A172 (cell line): ENCODE measurements at regions not wholly inside any gene's neighbourhood (a gene's known extent, or its start where the extent isn't known, plus 50 kb on each side); places are given as distances from the start of the nearest gene placed in this dataset.

Experiments used
- DNase-seq: peaks from one replicate; pipeline ENCODE4 v3.0.0-alpha.2; 2015; ENCODE audit warnings: low spot score

GRCh38 chr2:43171789-43172188 is 54.6 kb downstream of the ZFP36L2 start:
- peak; percentile 62 for DNase-seq

DNA sequence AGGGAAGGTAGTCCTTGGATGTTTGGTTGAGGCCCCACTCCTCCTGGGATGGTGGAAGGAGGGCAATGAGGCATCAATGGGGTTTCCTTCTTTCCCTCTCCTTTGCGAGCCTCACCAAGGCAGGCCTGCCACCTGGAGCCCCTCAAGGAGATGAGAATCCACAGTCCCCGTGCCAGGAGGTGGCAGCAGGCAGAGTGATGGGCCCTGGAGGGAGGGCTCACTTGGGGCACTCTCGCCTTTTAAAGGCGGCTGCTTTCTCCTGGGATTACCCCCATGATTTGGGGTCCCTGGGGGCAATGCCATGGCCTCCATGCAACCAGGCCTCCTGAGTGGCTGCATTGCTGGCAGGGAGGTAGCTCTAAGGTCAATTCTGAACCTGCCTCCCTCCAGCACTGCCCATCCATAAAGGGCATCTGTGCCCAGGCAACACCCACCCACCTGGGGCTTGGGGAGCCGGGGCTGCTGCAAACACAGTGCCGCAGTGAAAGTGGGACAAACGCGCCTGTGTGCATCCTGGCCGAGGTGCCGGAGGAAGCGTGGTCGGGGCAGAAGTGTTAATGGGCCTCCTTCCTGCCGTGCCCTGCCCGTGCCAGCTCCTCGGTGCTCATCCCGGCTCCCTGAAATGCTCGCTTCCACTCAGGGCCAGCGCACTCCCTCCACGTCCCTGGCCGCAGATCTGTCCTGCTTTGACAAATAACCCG is 55.9 kb downstream of the ZFP36L2 start:
- DNase-seq, result no peak

- no peak for DNase-seq
These were observed 56.4 kb downstream of the ZFP36L2 start for GRCh38 chr2:43169987-43170386.

DNA sequence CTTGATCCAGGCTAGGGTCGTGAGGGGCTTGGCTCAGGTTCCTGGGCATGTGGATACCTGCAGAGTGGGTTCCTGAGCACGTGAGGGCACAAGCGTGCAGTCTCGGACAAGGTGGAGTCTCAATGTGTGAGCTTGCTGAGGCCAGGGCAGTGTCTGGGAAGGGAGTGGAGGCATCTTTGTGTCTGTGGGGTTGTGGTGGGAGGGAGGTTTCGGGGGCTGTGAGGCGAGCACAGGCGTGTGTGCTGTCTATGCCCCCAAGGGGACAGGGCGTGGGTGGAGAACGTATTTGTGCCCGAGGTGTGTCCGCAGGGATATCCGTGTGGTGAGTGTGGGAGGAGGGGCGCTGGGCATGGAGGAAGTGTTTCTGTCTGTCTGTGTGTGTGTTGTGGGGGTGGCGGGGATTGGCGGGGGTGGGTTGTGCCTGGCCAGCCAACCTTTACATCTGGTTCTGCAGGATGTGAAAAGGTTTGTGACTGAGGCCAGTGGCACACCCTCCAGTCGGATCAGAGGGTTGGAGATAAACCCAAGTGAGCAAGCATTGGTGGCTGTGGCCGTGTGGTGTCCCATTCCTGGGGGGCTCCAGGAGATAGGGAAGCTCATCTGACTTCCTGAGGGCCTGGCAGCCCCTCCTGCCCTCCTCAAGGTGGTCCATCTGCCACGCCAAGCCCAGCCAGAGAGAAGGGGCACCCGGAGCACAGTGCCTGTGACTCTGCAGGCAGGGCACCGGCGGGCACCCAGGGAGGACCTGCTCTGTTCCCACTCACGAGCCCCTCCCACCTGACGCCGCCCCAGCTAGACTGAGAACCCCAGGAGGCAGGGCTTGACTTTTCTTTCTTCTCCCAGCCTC is 57.1 kb downstream of the ZFP36L2 start:
- no peak for DNase-seq

DNA sequence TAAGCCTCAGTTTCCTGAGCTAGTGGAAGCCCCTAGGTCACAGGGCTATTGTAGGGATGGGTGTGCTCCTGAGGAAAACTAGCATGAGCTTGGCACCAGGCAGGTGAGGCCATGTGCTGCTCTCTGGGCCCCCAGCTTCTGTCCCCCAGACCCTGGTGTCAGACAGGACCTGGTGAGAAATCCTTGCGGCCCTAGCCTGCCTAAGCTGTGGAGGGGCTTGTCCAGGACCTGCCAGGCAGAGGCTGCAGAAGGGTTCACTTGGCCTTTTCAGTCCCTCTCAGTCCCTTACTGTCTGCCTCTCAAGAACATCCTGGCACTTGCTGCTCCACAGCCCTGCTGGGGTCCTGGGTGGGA is 58.4 kb downstream of the ZFP36L2 start:
- no peak for DNase-seq

GRCh38 chr2:43165378-43166069 is 60.9 kb downstream of the ZFP36L2 start:
- DNase-seq, result no peak

DNA sequence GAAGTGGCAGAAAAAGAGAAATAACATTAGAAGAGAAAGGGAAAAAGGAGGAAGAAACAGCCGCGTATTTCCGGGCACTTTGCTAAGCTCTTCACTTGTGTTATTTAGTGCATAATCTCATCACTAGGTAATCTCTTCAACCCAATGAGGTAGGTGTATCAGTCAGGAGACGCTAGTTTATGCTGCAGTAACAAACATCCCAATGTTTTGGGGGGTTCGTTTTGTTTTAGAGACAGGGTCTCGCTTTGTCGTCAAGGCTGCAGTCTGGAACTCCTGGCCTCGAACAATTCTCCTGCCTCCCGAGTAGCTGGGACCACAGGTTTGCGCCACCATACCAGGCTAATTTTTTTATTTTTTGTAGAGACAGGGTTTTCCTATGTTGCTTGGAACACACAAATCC is 61.7 kb downstream of the ZFP36L2 start:
- DNase-seq, result no peak

GRCh38 chr2:43163584-43164270 is 62.7 kb downstream of the ZFP36L2 start:
- DNase-seq, result no peak

DNA sequence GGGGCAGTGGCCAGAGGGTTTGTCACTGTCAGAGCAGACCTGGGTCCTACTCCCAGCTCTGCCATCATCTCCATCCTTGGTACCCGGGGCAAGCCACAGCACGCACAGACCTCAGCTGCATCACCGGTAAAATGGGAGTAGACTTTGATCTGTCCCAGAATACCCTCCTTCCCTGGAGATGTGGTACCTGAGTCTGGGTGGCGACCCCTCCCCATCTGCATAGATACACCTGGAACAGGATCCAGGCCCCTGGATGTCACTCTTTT is 64.0 kb downstream of the ZFP36L2 start:
- no peak for DNase-seq

DNA sequence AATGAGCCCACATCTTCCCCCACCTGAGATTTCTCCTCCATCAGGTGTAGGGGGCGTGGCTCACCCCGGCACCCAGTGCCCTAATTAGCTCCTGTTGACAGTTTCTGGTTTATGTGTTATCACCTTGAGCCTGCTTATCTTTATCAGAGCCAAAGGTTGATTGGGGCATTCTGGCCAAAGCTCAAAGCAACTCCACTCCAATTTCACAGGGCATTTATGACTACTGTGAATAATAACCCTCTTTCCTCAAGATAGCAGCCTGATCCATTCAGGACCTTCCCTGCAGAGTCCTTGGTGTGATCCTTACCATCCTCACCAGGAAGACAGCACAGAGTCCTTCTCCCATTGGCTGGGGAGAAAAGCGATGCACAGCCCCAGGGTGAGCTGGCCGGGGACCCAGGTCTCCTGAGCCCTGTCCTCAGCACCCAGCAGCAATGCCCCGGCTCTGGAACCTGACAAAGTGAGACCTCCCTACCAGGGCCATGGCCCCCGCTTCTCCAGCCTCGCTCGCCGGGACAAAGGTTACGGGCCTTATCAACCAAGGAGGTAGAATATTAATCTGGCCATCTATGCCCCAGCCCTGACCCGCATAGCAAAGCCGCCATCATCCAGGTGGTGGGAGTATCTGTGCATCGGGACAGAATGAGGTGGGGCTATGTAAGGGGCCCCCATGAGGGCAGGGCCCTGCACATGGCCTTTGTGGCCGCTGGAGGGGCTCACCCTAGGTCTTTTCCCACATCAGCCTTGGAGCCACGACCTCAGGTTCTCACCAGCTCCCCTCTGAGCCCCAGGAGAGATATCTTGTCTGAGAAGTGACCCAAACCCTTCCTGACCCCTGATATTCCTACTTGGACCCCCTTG is 64.5 kb downstream of the ZFP36L2 start:
- no peak for DNase-seq

DNA sequence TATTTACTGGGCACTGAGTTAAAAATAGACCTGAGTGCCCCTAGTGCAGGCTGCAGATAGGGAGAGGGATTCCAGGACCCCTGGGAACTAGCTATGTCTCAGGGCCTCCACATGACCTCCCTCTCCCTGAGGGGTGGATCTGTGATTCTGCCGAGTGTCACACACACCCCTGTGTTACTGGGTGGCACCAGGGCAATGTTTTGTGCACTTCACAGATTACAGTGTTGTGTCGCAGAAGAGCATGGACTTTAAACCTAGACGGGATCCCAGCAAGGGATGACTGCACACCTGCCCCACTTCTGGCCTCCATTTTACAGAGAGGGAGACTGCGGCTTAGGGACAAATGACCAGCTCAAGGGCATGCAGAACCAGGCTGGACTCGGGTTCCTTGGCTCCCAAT is 65.6 kb downstream of the ZFP36L2 start:
- DNase-seq, result no peak

GRCh38 chr2:43159797-43160196 is 66.6 kb downstream of the ZFP36L2 start:
- DNase-seq, result peak; percentile 29

- peak; percentile 87 for DNase-seq
These were observed 68.0 kb downstream of the ZFP36L2 start for GRCh38 chr2:43158259-43158880.

DNA sequence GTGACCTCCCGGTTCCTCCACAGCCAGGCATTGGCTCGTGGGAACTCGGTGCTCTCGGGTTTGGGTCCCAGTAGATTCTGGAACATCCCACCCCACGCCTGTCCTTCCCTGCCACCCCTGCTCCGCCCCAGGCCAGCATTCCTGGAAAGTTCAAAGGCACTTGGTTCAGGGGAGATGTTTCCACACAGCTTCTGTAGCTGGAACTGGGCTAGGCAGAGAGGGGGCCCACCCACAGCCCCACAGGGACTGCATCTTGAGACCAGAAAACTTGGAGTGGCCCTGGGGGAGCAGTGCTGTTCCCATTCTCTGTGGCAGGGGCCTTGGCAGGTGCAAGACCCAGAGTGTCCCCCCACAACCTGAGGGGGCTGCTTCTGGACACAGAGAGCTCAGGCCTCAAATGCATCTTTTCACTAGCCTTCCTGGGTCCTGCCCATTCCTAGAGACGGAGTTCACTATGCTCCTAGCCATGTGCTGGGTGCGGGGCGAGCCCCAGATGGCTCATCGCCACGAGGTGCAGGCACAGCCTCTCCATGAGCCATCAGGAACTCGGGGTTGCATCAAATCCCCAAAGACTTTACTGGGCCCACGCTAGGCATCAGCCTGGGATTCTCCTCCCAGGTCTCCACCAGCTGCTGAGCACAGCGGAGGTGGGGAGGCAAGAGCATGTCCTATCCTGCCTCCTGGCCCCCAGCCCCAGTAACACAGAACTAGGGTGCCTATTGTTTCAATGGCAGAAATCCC is 68.7 kb downstream of the ZFP36L2 start:
- DNase-seq, result no peak

- DNase-seq, result no peak
These were observed 70.5 kb downstream of the ZFP36L2 start for GRCh38 chr2:43155851-43156411.

- DNase-seq, result no peak
These were observed 71.7 kb downstream of the ZFP36L2 start for GRCh38 chr2:43154685-43155084.

- DNase-seq, result no peak
These were observed 73.4 kb downstream of the ZFP36L2 start for GRCh38 chr2:43152741-43153647.

DNA sequence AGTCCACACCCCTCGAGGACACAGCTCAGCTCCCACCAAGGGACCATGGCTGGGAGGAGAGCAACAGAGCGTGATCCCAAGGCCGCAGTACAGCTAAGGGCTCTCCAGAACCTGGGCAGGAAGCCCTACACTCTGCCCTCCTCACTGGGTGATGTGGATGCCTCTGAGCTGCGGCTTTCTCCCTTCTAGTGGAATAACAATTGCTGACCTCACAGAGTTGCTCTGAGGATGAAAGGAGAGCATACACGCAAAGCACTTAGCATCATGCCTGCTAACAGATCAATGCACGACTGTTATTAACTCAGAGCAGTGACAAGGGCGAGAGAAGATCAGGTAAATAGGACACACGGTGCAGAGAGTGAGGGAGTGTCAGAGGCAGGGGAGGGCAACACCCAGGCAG is 74.2 kb downstream of the ZFP36L2 start:
- no peak for DNase-seq
